Cardiac fibroblast (primary cell): ENCODE measurements at regions not wholly inside any gene's neighbourhood (a gene's known extent, or its start where the extent isn't known, plus 50 kb on each side); places are given as distances from the start of the nearest gene placed in this dataset.
A peak's percentile ranks its signal among the peaks of the same experiment; 100 is the strongest.

Experiments used
- DNase-seq, 2 donors: peaks; one replicate each; pipeline versions ENCODE4 v3.0.0 to v3.0.0-alpha.2; 2010; ENCODE audit warnings: low read depth in 2 of 2
- H3K4me3 ChIP-seq, 2 donors: replicated peaks in 1 of 2; 1 replicate in 1 of 2; 2 replicates in 1 of 2; pipeline ENCODE4 v1.5.1; 2011; ENCODE audit warnings: low read depth in 2 of 2, low read length in 2 of 2, mild to moderate bottlenecking in 2 of 2, moderate library complexity in 1 of 2
- CTCF ChIP-seq: IDR thresholded peaks from one replicate; pipeline ENCODE4 v1.5.1; 2011; ENCODE audit warnings: low read depth, mild to moderate bottlenecking, low read length, inconsistent platforms

GRCh38 chr2:173753441-173753840 lies 211.7 kb downstream of the SP3 start:
- H3K4me3 ChIP-seq: no peak overlapping the region
- DNase-seq: no peak
- TF ChIP-seq CTCF: no peak

GRCh38 chr2:173754165-173754564 lies 211.0 kb downstream of the SP3 start:
- DNase-seq: no peak
- no peak overlapping the region for H3K4me3 ChIP-seq
- no peak for TF ChIP-seq CTCF

GRCh38 chr2:173754837-173755236 lies 210.3 kb downstream of the SP3 start:
- DNase-seq: no peak
- no peak for TF ChIP-seq CTCF
- no peak overlapping the region for H3K4me3 ChIP-seq

- TF ChIP-seq CTCF: no peak
- H3K4me3 ChIP-seq: no peak overlapping the region
- no peak for DNase-seq
Observed at GRCh38 chr2:173755798-173756197, 209.4 kb downstream of the SP3 start.

- DNase-seq: no peak
- H3K4me3 ChIP-seq: no peak overlapping the region
- no peak for TF ChIP-seq CTCF
Observed at GRCh38 chr2:173759959-173760358, 205.2 kb downstream of the SP3 start.

GRCh38 chr2:173760553-173760952 lies 204.6 kb downstream of the SP3 start:
- peak; percentile 5 to 66 for DNase-seq
- TF ChIP-seq CTCF: no peak
- H3K4me3 ChIP-seq: no peak overlapping the region

GRCh38 chr2:173761603-173762119 lies 203.5 kb downstream of the SP3 start:
- TF ChIP-seq CTCF: no peak
- no peak for DNase-seq

More at GRCh38 chr2:173761603-173762119, 203.5 kb downstream of the SP3 start:
- no peak overlapping the region for H3K4me3 ChIP-seq
